HL-60 (cell line): ENCODE measurements at regions not wholly inside any gene's neighbourhood (a gene's known extent, or its start where the extent isn't known, plus 50 kb on each side); places are given as distances from the start of the nearest gene placed in this dataset.

Experiments
- POLR2AphosphoS5 ChIP-seq: IDR thresholded peaks from 2 replicates; pipeline ENCODE4 v1.6.1; 2012; ENCODE audit warnings: low read depth
- TF ChIP-seq, protein P1 (sequence below): IDR thresholded peaks from one replicate; pipeline ENCODE4 v1.5.1; 2011; ENCODE audit warnings: low read length, control low read depth, inconsistent platforms; ENCODE audit not compliant: insufficient read depth

DNA sequence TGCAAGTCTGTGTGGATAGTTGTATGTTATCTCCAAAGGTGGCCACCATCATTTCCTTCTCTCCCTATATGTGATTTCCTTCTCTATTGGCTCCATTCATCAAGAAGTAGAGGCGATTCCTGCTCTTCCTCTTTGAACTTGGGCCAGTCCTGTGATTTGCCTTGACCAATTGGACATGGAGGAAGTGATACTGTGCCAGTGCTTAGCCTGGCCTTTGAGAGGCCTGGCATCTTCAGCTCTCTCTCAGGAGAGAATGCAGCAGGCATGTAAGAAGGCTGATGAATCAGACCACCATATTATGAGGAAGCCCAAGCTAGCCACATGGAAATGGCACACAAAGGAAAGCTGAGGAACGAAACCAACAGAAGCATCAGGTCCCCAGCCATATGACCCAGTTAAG lies 195.0 kb upstream of the SVIL start:
- TF ChIP-seq, protein P1, sequence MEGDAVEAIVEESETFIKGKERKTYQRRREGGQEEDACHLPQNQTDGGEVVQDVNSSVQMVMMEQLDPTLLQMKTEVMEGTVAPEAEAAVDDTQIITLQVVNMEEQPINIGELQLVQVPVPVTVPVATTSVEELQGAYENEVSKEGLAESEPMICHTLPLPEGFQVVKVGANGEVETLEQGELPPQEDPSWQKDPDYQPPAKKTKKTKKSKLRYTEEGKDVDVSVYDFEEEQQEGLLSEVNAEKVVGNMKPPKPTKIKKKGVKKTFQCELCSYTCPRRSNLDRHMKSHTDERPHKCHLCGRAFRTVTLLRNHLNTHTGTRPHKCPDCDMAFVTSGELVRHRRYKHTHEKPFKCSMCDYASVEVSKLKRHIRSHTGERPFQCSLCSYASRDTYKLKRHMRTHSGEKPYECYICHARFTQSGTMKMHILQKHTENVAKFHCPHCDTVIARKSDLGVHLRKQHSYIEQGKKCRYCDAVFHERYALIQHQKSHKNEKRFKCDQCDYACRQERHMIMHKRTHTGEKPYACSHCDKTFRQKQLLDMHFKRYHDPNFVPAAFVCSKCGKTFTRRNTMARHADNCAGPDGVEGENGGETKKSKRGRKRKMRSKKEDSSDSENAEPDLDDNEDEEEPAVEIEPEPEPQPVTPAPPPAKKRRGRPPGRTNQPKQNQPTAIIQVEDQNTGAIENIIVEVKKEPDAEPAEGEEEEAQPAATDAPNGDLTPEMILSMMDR = no peak
- TF ChIP-seq POLR2AphosphoS5 = no peak
